GM18505 (cell line): ENCODE measurements at regions not wholly inside any gene's neighbourhood (a gene's known extent, or its start where the extent isn't known, plus 50 kb on each side); places are given as distances from the start of the nearest gene placed in this dataset.

Experiments used
- ATAC-seq: cut with Tn5 transposase; IDR thresholded peaks from one replicate; pipeline ENCODE4 v1.9.1; 2021; ENCODE audit not compliant: unreplicated experiment
- POLR2A ChIP-seq: IDR thresholded peaks from 4 replicates; pipeline ENCODE4 v1.6.1; 2011; ENCODE audit warnings: borderline replicate concordance; ENCODE audit not compliant: insufficient read depth, insufficient read length; ENCODE audit errors: extremely low read depth

DNA sequence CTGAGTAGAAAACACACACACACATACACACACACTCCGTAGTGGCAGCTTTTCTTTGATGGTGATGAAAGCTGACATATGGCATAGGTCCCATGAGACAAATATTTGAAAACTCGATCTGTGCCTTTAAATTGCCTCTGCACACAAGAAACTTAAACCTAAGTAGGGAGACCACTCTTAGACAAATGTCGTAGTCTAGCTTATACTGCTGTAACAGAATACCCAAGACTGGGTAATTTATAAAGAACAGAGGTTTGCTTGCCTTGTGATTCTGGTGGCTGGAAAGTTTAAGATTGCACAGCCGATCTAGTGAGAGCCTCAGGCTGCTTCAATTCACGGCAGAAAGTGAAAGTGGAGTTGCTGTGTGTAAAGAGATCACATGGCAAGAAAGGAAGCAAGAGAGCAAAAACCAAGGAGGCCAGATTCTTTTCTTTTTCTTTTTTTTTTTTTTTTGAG lies 489.4 kb upstream of the SORCS1 start:
- peak; percentile 62 for ATAC-seq
- no peak for TF ChIP-seq POLR2A

DNA sequence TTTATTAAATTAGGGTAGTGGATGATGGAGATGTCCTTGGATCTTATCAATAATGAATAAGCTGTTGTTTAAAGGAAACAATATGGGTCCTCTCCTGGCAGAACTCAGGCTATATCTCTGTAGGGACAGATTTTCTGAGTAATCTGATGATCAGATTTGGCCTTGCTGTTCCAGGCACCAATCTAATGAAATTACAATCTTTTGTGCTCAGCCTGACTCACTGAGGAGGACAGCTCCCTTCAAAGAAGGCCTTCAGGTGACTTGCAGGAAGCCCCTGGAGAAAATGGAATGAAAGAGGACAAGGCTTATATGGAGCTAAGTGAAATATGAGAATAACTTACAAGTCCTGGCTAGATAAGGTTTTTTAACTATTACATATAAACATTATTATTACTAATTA lies 486.4 kb upstream of the SORCS1 start:
- no peak for TF ChIP-seq POLR2A
- no peak for ATAC-seq

- TF ChIP-seq POLR2A: no peak
- no peak for ATAC-seq
Observed at GRCh38 chr10:107649249-107649648, 484.7 kb upstream of the SORCS1 start.

DNA sequence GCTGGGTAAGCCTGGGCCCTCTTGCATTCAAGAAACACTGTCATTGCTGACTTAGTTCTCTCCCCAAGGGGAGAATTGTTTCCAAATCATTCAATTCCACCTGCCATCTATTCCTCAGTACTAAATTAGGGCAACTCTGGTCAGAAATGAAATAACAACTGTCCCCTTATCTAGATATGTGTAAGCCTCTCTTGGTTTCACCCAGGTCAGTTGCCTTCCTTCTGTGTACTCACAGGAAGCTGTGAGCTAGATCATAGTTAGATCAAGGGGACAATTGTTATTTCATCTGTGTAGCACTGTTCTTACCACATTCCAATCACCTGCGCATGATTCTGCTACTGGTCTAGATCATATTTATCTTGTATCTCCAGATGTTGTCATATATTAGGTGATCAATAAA lies 483.0 kb upstream of the SORCS1 start:
- TF ChIP-seq POLR2A: no peak
- no peak for ATAC-seq

GRCh38 chr10:107631876-107632275 lies 467.4 kb upstream of the SORCS1 start:
- ATAC-seq: no peak
- no peak for TF ChIP-seq POLR2A

DNA sequence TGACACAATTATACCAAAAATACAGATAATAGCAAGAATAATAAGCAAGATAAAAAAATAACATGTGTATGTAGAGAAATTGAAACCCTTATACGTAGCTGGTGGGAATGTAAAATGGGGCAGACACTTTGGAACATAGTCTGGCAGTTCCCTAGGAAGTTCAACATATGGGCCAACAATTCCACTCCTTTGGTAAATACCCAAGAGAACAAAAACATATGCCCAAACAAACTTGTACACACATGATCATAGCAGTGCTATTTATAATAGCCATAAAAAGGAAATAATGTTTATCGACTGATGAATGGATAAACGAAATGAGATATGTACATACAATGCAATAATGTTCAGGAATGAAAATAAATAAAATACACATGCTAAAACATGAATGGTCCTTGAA lies 462.4 kb upstream of the SORCS1 start:
- no peak for ATAC-seq
- TF ChIP-seq POLR2A: no peak

DNA sequence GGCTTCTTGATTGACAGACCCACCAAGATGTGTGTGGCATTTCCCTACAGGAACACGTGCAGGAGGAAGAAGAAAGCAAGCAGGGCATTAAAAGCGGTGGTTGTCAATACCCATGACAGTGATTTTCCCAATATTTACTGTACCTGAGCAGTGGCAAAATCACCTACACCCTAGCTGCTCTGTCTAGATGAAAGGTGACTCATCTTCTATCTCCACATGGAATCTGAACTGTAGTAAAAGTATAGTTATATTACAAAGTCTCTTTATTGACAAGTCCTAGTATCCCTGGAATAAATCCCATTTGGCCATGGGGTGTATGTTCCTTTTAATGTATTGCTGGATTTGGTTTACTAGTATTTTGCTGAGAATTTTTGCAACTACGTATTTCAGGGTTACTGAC lies 458.8 kb upstream of the SORCS1 start:
- no peak for TF ChIP-seq POLR2A
- ATAC-seq: no peak

GRCh38 chr10:107619139-107619538 lies 454.6 kb upstream of the SORCS1 start:
- TF ChIP-seq POLR2A: no peak
- no peak for ATAC-seq

DNA sequence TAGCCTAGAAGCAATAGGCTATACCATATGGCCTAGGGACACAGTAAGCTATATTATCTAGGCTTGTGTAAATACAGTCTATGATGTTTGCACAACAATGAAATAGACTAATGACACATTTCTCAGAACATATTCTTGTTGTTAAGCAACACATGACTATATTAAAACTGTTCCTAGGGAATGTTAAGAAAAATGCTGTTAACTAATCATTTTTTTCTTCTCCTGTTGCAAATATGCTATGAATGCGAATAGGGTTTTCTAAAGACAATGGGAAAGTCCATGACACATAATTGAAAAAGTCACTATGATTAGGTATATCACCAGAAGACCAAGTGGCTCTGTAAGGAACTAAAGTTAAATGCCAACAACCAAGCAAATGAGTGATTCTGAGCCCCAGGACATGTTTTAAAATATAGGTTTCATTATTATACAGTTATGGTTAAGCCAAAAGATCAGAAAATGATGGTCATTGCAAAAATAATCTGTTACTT lies 454.0 kb upstream of the SORCS1 start:
- ATAC-seq: no peak
- TF ChIP-seq POLR2A: no peak

- TF ChIP-seq POLR2A: no peak
- no peak for ATAC-seq
Observed at GRCh38 chr10:107616463-107617410, 452.2 kb upstream of the SORCS1 start.

GRCh38 chr10:107616031-107616430 lies 451.5 kb upstream of the SORCS1 start:
- no peak for TF ChIP-seq POLR2A
- no peak for ATAC-seq

DNA sequence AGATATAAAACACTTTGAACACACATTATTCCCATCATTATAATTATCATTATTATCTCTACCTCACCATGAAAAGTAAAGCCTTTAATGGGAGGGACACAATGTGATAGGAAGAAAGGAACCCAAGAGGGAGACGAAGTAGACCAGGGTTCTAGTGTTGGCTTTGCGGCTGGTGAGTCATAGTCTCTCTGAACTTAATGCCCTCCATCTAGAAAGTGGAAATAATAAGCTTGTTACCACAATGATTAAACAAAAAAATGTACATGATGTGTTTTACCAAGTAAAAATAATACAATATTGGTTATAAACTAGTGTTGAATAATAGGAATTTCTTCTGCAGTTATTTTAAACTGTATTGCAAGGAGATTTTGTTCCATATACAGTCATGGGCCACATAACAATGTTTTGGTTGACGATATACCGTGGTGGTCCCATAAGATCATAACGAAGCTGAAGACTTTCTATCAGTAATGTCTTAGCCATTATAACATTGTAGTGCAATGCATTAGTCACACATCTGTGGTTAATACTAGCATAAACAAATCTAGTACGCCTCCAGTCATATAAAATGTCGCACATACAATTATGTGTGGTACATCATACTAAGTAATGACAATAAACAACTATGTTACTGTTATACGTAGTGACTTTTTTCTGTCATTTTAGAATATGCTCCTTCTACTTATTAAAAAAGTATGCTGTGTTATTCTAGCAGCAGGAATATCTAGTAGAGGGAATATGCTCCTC lies 450.6 kb upstream of the SORCS1 start:
- ATAC-seq: no peak
- no peak for TF ChIP-seq POLR2A

DNA sequence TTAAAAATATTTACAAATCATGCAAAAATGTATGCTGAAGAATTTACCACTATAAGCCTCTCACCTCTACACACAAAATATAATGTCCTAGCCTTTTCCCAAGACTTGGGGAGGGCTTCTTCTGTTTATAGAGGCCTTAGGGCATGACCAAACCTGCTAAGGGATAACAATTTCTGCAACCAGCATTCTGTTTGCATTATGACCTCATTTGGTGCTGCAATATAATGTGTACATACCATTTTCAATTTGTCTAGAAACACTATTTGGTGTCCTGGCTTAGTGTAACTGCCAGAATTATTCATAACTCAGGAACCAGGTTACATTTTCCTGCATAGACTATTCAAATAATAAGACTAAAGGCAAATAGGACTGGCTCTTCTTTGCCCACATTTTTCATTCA lies 446.6 kb upstream of the SORCS1 start:
- TF ChIP-seq POLR2A: no peak
- ATAC-seq: no peak

DNA sequence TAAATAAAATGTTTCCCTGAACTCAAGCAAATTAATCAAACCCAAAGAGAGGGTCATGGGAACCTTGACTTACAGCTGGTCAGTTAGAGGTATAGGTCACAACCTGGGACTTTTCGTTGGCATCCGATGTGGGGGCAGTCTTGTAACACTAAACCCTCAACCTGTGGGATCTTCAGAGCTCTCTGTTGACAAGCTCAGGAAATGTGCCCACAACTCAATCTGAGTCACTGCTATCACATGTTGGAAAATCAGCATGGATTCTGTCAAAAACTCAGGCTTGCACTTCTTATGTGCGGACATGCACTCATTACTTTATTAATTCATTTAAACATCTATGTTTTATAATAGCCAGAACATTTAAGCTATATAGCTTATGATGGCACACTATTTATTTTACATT lies 424.6 kb upstream of the SORCS1 start:
- ATAC-seq: no peak
- TF ChIP-seq POLR2A: no peak

DNA sequence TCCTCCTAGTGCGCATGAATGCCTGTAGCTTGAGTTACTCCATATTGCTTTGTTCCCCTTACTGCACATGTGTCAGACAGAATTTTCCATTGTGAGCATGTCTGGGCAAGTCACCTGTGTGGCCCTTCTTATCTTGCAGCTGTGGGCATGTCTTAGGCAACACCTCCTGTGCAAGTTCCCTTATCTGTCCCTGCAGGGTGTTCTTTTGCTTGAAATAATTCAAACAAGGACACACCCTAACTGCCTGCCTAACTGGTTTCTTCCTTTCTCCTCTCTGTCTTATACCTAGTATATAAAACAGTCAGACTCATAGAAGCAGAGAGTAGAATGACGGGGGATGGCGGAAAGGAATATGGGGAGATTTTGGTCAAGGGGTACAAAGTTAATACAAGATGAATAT lies 421.1 kb upstream of the SORCS1 start:
- no peak for TF ChIP-seq POLR2A
- no peak for ATAC-seq

GRCh38 chr10:107583974-107584373 lies 419.5 kb upstream of the SORCS1 start:
- no peak for ATAC-seq
- no peak for TF ChIP-seq POLR2A
